Heart left ventricle (tissue), 16 donors: ENCODE measurements at regions not wholly inside any gene's neighbourhood (a gene's known extent, or its start where the extent isn't known, plus 50 kb on each side); places are given as distances from the start of the nearest gene placed in this dataset.
"Not testable (repeated sequence)": the region's sequence is repeated elsewhere in the genome, so short reads cannot be mapped to it uniquely, and the experiment has no call there.

Source experiments
- ATAC-seq, 4 donors: fragments of 200-7000 bp; cut with Tn5 transposase; one replicate each; pipeline ENCODE4 v1.9.1; 2020 to 2022; ENCODE audit warnings: moderate library complexity in 4 of 4, mild to moderate bottlenecking in 3 of 4, moderate number of reproducible peaks in 1 of 4
- DNase-seq, 5 donors: peaks; one replicate each; pipeline ENCODE4 v3.0.0-alpha.2; 2020
- H3K27ac ChIP-seq, 12 donors: fragments of 200-600 bp; sonication (generic) in 4 of 12; one replicate each; pipeline versions ENCODE4 v1.5.0 to v1.8.0; 2016 to 2022; ENCODE audit warnings: mild to moderate bottlenecking in 2 of 12
- H3K27me3 ChIP-seq, 9 donors: fragments of 200-600 bp; sonication (generic) in 2 of 9; one replicate each; pipeline versions ENCODE4 v1.5.1 to v1.8.0; 2016 to 2022; ENCODE audit warnings: mild to moderate bottlenecking in 3 of 9
- H3K36me3 ChIP-seq, 9 donors: fragments of 200-600 bp; sonication (generic) in 2 of 9; one replicate each; pipeline versions ENCODE4 v1.5.0 to v1.8.0; 2018 to 2022; ENCODE audit warnings: mild to moderate bottlenecking in 2 of 9
- H3K4me1 ChIP-seq, 12 donors: fragments of 200-600 bp; sonication (generic) in 4 of 12; one replicate each; pipeline versions ENCODE4 v1.5.0 to v1.8.0; 2016 to 2022; ENCODE audit warnings: mild to moderate bottlenecking in 3 of 12
- H3K4me3 ChIP-seq, 12 donors: fragments of 200-600 bp; sonication (generic) in 4 of 12; one replicate each; pipeline versions ENCODE4 v1.5.0 to v1.8.0; 2017 to 2022; ENCODE audit warnings: mild to moderate bottlenecking in 9 of 12, moderate library complexity in 4 of 12
- H3K9me3 ChIP-seq, 12 donors: fragments of 200-600 bp; sonication (generic) in 4 of 12; one replicate each; pipeline versions ENCODE4 v1.5.0 to v1.8.0; 2016 to 2022; ENCODE audit warnings: mild to moderate bottlenecking in 1 of 12
- POLR2A ChIP-seq, 2 donors: fragments of 450-650 bp; IDR thresholded peaks; one replicate each; pipeline ENCODE4 v1.6.1; 2017; ENCODE audit warnings: antibody characterized with exemption in 2 of 2, mild to moderate bottlenecking in 2 of 2, moderate library complexity in 2 of 2
- WGBS, 4 donors: extraction: QIAGEN DNeasy Blood & Tissue Kit in 2 of 4; methylation state at CpG; one replicate each; pipeline versions ENCODE4 v1.1.5 to v1.1.7; 2013 to 2018; 5-methylcytosine and 5-hydroxymethylcytosine counted together
- intact Hi-C, 10 donors: fragments of 100-400 bp; cut with DNase I; formaldehyde crosslinking; loops; one replicate each; pipeline versions ENCODE4 v1.11.1 to v1.14.2; 2022
- TF ChIP-seq, protein P1 (sequence below), 12 donors: fragments of 200-600 bp; sonication (generic) in 4 of 12; IDR thresholded peaks; one replicate each; pipeline versions ENCODE4 v1.5.0 to v1.8.0; 2018 to 2022; ENCODE audit warnings: antibody characterized with exemption in 12 of 12, mild to moderate bottlenecking in 5 of 12
- donor health status: ischemic (EF 13 %, LVEDD 7.1; RV severe dilation, severe dysfunction).
- donor health status: healthy with polysubstance abuse.
- donor health status: DM: no; HTN: yes; CAD: no.
- donor health status: DM: no; HTN: no; CAD: no.
- donor health status: ischemic (EF 25% LVEDD 6.9; RV normal size, moderate dysfunction).
- donor health status: ischemic (EF 25% LVEDD 5.7; RV mildly dilated, moderate dysfunction).
- donor health status: healthy.
- donor health status: DM: yes; HTN: yes; CAD: no.
- donor health status: ischemic (EF 35%, LVEDD 5.7; RV mildly dilated, moderate dysfunction).
- donor health status: nonischemic (EF 11% LVEDD 7.7; RV severe dilation, severe dysfunction).
- donor health status: DM: yes; HTN: yes; CAD: no.
- donor health status: PGD.
- donor health status: ischemic (EF 29% LVEDD 5.4; RV normal size, mild dysfunction).
- donor health status: nonischemic (EF 23%, LVEDD 6.1; RV moderate dilation, normal function).

- H3K27me3 ChIP-seq, result no peaks in the 10 kb centered on the region
- peaks cover 0 to 8% (median 0%) of the 10 kb centered on the region in 12 donors for H3K9me3 ChIP-seq
- H3K36me3 ChIP-seq, result no peaks in the 10 kb centered on the region
- no peak for ATAC-seq
- H3K27ac ChIP-seq, result no peak overlapping the region
- H3K4me3 ChIP-seq, result no peak overlapping the region
- H3K4me1 ChIP-seq, result no peaks in the 10 kb centered on the region
- DNase-seq, result no peak
- intact Hi-C loops, result no loop called here
- TF ChIP-seq, protein P1, sequence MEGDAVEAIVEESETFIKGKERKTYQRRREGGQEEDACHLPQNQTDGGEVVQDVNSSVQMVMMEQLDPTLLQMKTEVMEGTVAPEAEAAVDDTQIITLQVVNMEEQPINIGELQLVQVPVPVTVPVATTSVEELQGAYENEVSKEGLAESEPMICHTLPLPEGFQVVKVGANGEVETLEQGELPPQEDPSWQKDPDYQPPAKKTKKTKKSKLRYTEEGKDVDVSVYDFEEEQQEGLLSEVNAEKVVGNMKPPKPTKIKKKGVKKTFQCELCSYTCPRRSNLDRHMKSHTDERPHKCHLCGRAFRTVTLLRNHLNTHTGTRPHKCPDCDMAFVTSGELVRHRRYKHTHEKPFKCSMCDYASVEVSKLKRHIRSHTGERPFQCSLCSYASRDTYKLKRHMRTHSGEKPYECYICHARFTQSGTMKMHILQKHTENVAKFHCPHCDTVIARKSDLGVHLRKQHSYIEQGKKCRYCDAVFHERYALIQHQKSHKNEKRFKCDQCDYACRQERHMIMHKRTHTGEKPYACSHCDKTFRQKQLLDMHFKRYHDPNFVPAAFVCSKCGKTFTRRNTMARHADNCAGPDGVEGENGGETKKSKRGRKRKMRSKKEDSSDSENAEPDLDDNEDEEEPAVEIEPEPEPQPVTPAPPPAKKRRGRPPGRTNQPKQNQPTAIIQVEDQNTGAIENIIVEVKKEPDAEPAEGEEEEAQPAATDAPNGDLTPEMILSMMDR (IDR thresholded peaks at IDR 0.05), result no peak
- no peak for TF ChIP-seq POLR2A (IDR thresholded peaks at IDR 0.05)
These were observed 1476.9 kb downstream of the OTOL1 start for GRCh38 chr3:162973428-162973917.

DNA sequence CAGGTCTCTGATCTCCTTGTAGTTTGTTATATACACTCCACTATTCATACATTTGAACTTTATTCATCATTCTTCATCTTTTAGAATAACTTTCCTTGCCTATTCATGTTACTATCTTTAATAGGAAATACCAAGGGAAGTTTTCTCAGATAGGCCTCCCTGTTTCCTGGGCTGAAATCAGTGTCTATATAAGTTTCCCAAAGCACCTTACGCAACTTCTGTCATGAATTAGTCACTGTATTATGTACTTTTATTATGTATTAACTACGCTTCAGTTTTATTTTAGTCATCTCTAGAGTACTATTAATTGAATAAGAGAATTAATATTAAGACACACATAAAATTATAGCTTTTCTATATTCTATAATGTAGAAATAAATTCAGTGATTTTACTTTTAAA lies 1481.5 kb downstream of the OTOL1 start:
- no peak overlapping the region for H3K27ac ChIP-seq
- 68 to 82% (median 78%) methylated on average over 2 of the region's 2 CpGs for WGBS, 4 donors
- H3K4me3 ChIP-seq, result no peak overlapping the region
- TF ChIP-seq, protein P1 (IDR thresholded peaks at IDR 0.05), result no peak
- no peak for TF ChIP-seq POLR2A (IDR thresholded peaks at IDR 0.05)
- ATAC-seq (no peak), DNase-seq (no peak)
- H3K27me3 ChIP-seq, result no peaks in the 10 kb centered on the region
- intact Hi-C loops, result no loop called here
- H3K9me3 ChIP-seq, result peaks cover 0 to 3% (median 0%) of the 10 kb centered on the region in 12 donors
- H3K36me3 ChIP-seq, result no peaks in the 10 kb centered on the region
- no peaks in the 10 kb centered on the region for H3K4me1 ChIP-seq

- Histone ChIP-seq H3K4me3 (no peak overlapping the region), H3K4me1 (no peaks in the 10 kb centered on the region), H3K36me3 (no peaks in the 10 kb centered on the region), H3K9me3 (no peaks in the 10 kb centered on the region), H3K27ac (no peak overlapping the region), H3K27me3 (no peaks in the 10 kb centered on the region)
- no peak for ATAC-seq
- WGBS, 4 donors, result 8 to 20% (median 19%) methylated on average over 4 of the region's 4 CpGs
- intact Hi-C loops, result loop anchor here in 1 of 10 donors (5.0 kb wide), 1 partner anchor 393 kb away; no protein-coding TSS in a partner anchor
- TF ChIP-seq POLR2A (IDR thresholded peaks at IDR 0.05), result no peak
- TF ChIP-seq, protein P1 (IDR thresholded peaks at IDR 0.05), result no peak
- DNase-seq, result no peak
These were observed 1488.1 kb downstream of the OTOL1 start for GRCh38 chr3:162984746-162985145.

GRCh38 chr3:162987085-162987794 lies 1490.6 kb downstream of the OTOL1 start:
- not testable (repeated sequence) for ATAC-seq
- intact Hi-C loops, result loop anchor here in 1 of 10 donors (5.0 kb wide), 1 partner anchor 390 kb away; no protein-coding TSS in a partner anchor
- WGBS, 4 donors, result 84 to 90% (median 88%) methylated on average over 16 to 33 of the region's 33 CpGs

More at GRCh38 chr3:162987085-162987794, 1490.6 kb downstream of the OTOL1 start:
- H3K36me3 ChIP-seq, H3K27me3 ChIP-seq, DNase-seq, H3K9me3 ChIP-seq, H3K4me1 ChIP-seq, H3K27ac ChIP-seq, H3K4me3 ChIP-seq: not testable (repeated sequence)
